Adipocyte (in vitro differentiated cells): ENCODE measurements at regions not wholly inside any gene's neighbourhood (a gene's known extent, or its start where the extent isn't known, plus 50 kb on each side); places are given as distances from the start of the nearest gene placed in this dataset.
A peak's percentile ranks its signal among the peaks of the same experiment; 100 is the strongest.

Experiments used
- DNase-seq: peaks from one replicate; pipeline ENCODE4 v3.0.0-alpha.2; 2015; ENCODE audit warnings: low read depth
- H3K27me3 ChIP-seq: replicated peaks from 2 replicates; pipeline ENCODE4 v1.7.0; 2013; ENCODE audit warnings: mild to moderate bottlenecking, low read length, moderate library complexity; ENCODE audit not compliant: control insufficient read depth, insufficient read depth
- H3K36me3 ChIP-seq: 2 replicates; pipeline ENCODE4 v1.7.0; 2013; ENCODE audit warnings: low read length, mild to moderate bottlenecking, moderate library complexity; ENCODE audit not compliant: control insufficient read depth, insufficient read depth, severe bottlenecking
- H3K4me1 ChIP-seq: 2 replicates; pipeline ENCODE4 v1.7.0; 2013; ENCODE audit warnings: mild to moderate bottlenecking, low read length, moderate library complexity; ENCODE audit not compliant: control insufficient read depth, insufficient read depth
- H3K4me3 ChIP-seq: 2 replicates; pipeline ENCODE4 v1.7.0; 2013; ENCODE audit warnings: mild to moderate bottlenecking, low read length, moderate library complexity
- H3K9ac ChIP-seq: 2 replicates; pipeline ENCODE4 v1.7.0; 2013; ENCODE audit warnings: mild to moderate bottlenecking, low read length, moderate library complexity
- H3K9me3 ChIP-seq: 2 replicates; pipeline ENCODE4 v1.7.0; 2013; ENCODE audit warnings: mild to moderate bottlenecking, low read length, moderate library complexity; ENCODE audit not compliant: control insufficient read depth

DNA sequence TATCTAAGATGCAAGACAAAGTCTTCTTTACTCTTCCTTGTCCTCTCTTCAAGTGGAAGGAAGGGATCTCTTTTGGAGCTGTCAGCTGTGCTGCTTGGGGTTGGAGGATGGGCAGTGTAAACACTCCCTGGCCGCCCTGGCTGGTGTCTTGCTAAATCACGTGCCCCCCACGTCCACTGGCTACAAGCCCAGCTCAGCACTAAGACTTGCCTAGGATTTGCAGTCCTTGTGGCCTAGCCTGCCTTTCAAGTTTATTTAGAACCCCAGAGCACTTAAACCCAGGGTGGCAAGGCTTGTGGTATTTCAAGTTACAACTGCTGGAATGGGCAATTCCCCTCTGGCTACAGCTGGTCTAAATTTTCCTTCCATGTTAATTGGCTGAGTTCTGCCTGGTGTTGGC is 272.4 kb upstream of the MYO3A start:
- Histone ChIP-seq H3K9me3 (peaks cover 18% of the 10 kb centered on the region), H3K4me3 (no peak overlapping the region), H3K4me1 (no peaks in the 10 kb centered on the region), H3K27me3 (no peaks in the 10 kb centered on the region), H3K36me3 (no peaks in the 10 kb centered on the region), H3K9ac (no peak overlapping the region)
- no peak for DNase-seq

- Histone ChIP-seq H3K9me3 (peaks cover 10% of the 10 kb centered on the region), H3K36me3 (no peaks in the 10 kb centered on the region), H3K9ac (no peak overlapping the region), H3K27me3 (no peaks in the 10 kb centered on the region), H3K4me1 (no peaks in the 10 kb centered on the region), H3K4me3 (no peak overlapping the region)
- DNase-seq, result no peak
Measured at GRCh38 chr10:25666276-25666675, 267.8 kb upstream of the MYO3A start.

- H3K4me3 ChIP-seq, result no peak overlapping the region
- DNase-seq, result no peak
- H3K9me3 ChIP-seq, result no peaks in the 10 kb centered on the region
- peaks cover 5% of the 10 kb centered on the region for H3K27me3 ChIP-seq
- H3K4me1 ChIP-seq, result no peaks in the 10 kb centered on the region
- H3K9ac ChIP-seq, result no peak overlapping the region
- no peaks in the 10 kb centered on the region for H3K36me3 ChIP-seq
Measured at GRCh38 chr10:25675204-25675603, 258.8 kb upstream of the MYO3A start.

DNA sequence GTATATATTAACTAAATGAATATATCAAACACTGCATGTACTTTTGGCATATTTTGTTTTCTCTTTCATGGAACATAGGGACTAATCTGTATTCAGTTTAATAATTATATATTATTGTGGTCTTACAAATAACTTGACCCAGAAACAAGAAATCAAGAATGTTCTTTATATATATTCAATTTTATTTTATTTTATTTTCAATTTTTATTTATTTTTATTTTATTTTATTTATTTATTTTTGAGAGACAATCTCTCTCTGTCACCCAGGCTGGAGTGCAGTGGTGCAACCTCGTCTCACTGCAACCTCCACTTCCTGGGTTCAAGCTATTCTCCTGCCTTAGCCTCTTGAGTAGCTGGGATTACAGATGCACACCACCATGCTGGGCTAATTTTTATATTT is 258.4 kb upstream of the MYO3A start:
- Histone ChIP-seq H3K27me3 (peaks cover 5% of the 10 kb centered on the region), H3K4me3 (no peak overlapping the region), H3K4me1 (no peaks in the 10 kb centered on the region), H3K9me3 (no peaks in the 10 kb centered on the region), H3K9ac (no peak overlapping the region), H3K36me3 (no peaks in the 10 kb centered on the region)
- no peak for DNase-seq

GRCh38 chr10:25678220-25678619 is 255.8 kb upstream of the MYO3A start:
- H3K27me3 ChIP-seq, result peaks cover 5% of the 10 kb centered on the region
- no peak overlapping the region for H3K4me3 ChIP-seq
- no peak overlapping the region for H3K9ac ChIP-seq
- H3K36me3 ChIP-seq, result no peaks in the 10 kb centered on the region
- no peaks in the 10 kb centered on the region for H3K4me1 ChIP-seq
- DNase-seq, result no peak
- H3K9me3 ChIP-seq, result no peaks in the 10 kb centered on the region

DNA sequence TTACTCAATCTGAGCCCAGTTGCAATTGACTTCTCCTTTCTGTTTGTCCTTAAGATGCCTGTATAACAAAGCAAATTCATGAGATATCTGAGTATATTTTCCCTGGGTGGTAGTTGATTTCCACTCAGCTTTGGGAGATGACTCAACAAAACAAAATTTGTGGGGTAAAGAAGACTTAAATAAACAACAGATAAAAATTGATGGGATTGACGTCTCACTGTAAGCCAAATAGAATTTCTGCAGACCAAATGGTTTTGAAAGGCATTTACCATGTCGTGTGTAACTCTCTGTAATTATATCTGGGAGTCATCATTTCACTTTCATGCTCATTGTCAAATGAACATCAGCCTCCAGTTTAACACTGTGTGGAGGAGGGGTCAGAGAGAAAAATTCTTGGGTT is 255.4 kb upstream of the MYO3A start:
- H3K27me3 ChIP-seq, result peaks cover 5% of the 10 kb centered on the region
- no peak overlapping the region for H3K9ac ChIP-seq
- no peak overlapping the region for H3K4me3 ChIP-seq
- no peaks in the 10 kb centered on the region for H3K36me3 ChIP-seq
- DNase-seq, result no peak
- no peaks in the 10 kb centered on the region for H3K4me1 ChIP-seq
- no peaks in the 10 kb centered on the region for H3K9me3 ChIP-seq

DNA sequence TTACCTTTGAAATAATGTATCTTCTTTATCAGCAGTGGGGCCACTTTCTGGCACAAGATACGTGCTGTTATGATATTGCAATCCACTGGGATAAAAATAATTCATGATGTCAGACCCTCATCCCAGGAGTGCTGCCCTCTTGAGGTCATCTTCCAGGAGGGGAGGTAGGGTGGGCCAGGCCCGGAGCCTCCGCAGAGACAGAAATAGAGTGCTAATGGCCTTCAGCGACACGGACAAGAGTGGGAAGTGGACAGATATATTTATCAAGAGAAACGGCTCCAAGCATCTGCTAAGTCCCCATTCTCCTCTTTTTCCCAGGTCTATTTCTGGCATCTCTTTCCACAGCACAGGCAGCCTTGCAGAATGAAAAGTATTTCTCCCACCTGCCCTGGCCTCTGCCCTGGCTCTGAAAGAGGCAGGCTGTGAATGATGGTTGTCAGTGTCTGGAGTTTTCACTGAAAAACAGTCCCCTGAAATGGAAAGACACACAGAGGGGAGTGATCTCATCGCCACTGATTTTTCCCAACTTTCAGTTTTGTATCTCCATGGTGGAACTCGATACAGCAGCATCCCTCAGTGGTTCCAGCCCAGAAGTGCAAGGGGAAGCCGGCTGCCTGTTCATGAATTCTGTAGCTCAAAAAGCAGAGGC is 251.7 kb upstream of the MYO3A start:
- H3K4me1 ChIP-seq, result no peaks in the 10 kb centered on the region
- H3K9ac ChIP-seq, result peak overlapping the region; percentile 15
- H3K9me3 ChIP-seq, result no peaks in the 10 kb centered on the region
- no peak for DNase-seq
- H3K36me3 ChIP-seq, result no peaks in the 10 kb centered on the region
- peaks cover 12% of the 10 kb centered on the region for H3K27me3 ChIP-seq
- peak overlapping the region; percentile 64 for H3K4me3 ChIP-seq

DNA sequence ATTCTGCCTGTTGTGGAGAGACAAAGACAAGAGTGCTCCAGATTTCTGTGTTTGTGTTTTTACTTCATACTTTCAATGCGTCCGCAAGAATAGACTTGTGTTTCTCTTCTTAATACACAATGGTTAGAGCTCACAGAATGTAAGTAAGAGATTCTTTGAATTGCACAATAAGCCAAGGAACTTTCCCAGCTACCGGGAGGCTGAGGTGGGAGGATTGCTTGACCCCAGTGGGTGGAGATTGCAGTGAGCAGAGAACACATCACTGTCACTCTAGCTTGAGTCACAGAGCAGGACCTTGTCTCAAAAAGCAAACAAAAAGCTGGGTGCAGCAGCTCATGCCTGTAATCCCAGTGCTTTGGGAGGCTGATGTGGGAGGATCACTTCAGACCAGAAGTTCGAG is 250.7 kb upstream of the MYO3A start:
- Histone ChIP-seq H3K9ac (no peak overlapping the region), H3K36me3 (no peaks in the 10 kb centered on the region)

DNA sequence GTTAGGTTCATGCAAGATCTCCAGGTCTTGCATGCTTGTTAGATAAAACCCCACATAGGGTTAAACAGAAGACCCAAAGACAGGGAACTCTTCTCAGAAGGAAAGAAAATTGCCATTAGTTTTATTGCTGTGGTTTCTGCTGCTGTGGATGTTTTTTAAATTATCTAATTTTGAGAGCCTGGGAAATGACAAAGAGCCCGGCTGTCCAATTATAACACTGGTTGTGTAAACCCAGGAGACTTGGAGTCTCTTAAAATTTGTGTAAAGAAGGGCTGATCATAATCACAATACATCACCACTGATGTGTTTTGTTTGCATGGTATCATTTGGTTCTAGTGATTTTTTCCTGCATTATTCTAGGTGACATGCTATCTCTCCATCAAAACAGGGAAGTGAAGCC is 246.5 kb upstream of the MYO3A start:
- H3K27me3 ChIP-seq, result peaks cover 7% of the 10 kb centered on the region
- no peak for DNase-seq

More for the DNA sequence above, 250.7 kb upstream of the MYO3A start:
- DNase-seq, result no peak
- H3K9me3 ChIP-seq, result no peaks in the 10 kb centered on the region
- peaks cover 12% of the 10 kb centered on the region for H3K27me3 ChIP-seq
- no peaks in the 10 kb centered on the region for H3K4me1 ChIP-seq
- H3K4me3 ChIP-seq, result no peak overlapping the region

DNA sequence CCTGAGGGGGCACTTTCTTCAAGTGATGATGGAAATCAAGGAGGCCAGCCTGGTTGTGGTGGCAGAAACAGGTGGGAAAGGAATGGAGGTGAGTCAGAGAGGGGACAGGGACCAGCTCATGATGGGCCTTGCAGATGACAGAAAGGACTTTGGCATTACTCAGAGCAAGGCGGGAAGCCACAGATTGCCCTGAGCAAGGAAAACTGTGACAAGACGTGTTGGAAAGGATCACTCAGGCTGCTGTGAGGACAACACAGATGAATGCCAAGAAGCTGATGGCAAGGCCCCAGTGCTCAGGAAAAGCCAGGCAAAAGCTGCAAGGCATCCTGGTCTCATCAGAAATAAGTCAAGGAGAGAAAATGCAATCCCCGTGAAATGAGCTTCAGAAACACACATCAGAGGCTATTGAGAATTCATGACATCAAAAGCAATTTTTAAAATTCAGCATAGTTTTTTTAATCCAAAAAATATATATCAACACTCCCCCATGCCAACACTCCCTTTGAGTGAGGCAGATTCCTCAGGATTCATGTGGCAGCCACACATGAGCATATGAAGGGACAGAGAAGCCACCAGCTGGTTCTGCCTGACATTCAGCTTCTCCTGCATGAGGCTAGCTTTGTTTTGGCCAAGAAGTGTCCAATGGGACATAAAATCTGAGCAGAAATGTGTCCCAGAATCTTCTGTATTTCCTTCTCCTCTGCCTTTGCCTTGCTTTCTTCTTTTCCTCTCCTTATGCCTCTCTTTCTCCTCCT is 244.5 kb upstream of the MYO3A start:
- no peak for DNase-seq
- Histone ChIP-seq H3K27me3 (peaks cover 6% of the 10 kb centered on the region), H3K4me1 (no peaks in the 10 kb centered on the region), H3K9ac (no peak overlapping the region), H3K36me3 (no peaks in the 10 kb centered on the region), H3K9me3 (no peaks in the 10 kb centered on the region), H3K4me3 (no peak overlapping the region)

More for the DNA sequence above, 246.5 kb upstream of the MYO3A start:
- H3K9ac ChIP-seq, result no peak overlapping the region
- no peaks in the 10 kb centered on the region for H3K9me3 ChIP-seq
- H3K36me3 ChIP-seq, result no peaks in the 10 kb centered on the region
- H3K4me1 ChIP-seq, result no peaks in the 10 kb centered on the region
- no peak overlapping the region for H3K4me3 ChIP-seq

DNA sequence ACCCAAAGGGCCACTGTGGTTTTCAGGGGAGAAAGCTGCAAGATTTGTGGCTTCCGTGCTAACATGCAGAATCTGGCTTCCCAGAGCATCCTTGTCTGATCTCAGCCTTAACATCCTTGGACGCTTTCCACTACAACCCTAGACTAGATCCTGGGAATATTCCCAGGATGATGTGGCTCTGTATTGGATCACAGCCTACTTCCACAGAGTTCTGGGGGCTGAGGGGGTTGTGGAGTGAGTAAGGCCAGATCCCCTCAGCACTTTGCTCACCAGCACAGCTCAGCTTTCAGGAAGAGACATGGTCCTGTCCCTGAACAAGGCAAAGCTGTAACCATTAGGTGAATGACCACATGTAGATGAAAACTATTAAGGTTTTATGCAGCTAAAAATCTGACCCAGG is 241.3 kb upstream of the MYO3A start:
- Histone ChIP-seq H3K9me3 (no peaks in the 10 kb centered on the region), H3K36me3 (no peaks in the 10 kb centered on the region), H3K4me3 (no peak overlapping the region), H3K27me3 (peaks cover 8% of the 10 kb centered on the region), H3K9ac (no peak overlapping the region), H3K4me1 (no peaks in the 10 kb centered on the region)
- DNase-seq, result no peak
